Tibial nerve (tissue), 4 donors: ENCODE measurements at regions not wholly inside any gene's neighbourhood (a gene's known extent, or its start where the extent isn't known, plus 50 kb on each side); places are given as distances from the start of the nearest gene placed in this dataset.

Experiments
- CTCF ChIP-seq, 5 experiments: fragments of 200-600 bp in 3 of 5; fragments of 450-650 bp in 2 of 5; sonication (generic) in 3 of 5; IDR thresholded peaks; one replicate each; pipeline ENCODE4 v1.5.1; 2016 to 2019; ENCODE audit warnings: antibody characterized with exemption in 5 of 5, mild to moderate bottlenecking in 3 of 5, moderate library complexity in 2 of 5
- EP300 ChIP-seq, 2 donors: sonication (generic); formaldehyde crosslinking; IDR thresholded peaks; one replicate each; pipeline ENCODE4 v1.6.1; 2017; ENCODE audit warnings: antibody characterized with exemption in 2 of 2, mild to moderate bottlenecking in 1 of 2
- POLR2A ChIP-seq, 2 donors: fragments of 450-650 bp; IDR thresholded peaks; one replicate each; pipeline ENCODE4 v1.6.1; 2017; ENCODE audit warnings: antibody characterized with exemption in 2 of 2, mild to moderate bottlenecking in 2 of 2, moderate library complexity in 2 of 2

GRCh38 chrX:147828719-147829118 is 83.0 kb upstream of the FMR1 start:
- TF ChIP-seq POLR2A (IDR thresholded peaks at IDR 0.05) (no peak), EP300 (IDR thresholded peaks at IDR 0.05) (no peak), CTCF (IDR thresholded peaks at IDR 0.05) (no peak)
